ENCODE measurements at regions not wholly inside any gene's neighbourhood (a gene's known extent, or its start where the extent isn't known, plus 50 kb on each side); places are given as distances from the start of the nearest gene placed in this dataset.

- CTCF ChIA-PET = interaction anchor here (1.7 to 3.1 kb wide), 2 partner anchors 7 to 11 kb away, joined by 7 to 22 read pairs; no protein-coding TSS in a partner anchor
- DNase-seq (ENCODE audit: extremely low spot score) = no peak
- POLR2A ChIA-PET = no interaction called here
- TF ChIP-seq, protein P1, sequence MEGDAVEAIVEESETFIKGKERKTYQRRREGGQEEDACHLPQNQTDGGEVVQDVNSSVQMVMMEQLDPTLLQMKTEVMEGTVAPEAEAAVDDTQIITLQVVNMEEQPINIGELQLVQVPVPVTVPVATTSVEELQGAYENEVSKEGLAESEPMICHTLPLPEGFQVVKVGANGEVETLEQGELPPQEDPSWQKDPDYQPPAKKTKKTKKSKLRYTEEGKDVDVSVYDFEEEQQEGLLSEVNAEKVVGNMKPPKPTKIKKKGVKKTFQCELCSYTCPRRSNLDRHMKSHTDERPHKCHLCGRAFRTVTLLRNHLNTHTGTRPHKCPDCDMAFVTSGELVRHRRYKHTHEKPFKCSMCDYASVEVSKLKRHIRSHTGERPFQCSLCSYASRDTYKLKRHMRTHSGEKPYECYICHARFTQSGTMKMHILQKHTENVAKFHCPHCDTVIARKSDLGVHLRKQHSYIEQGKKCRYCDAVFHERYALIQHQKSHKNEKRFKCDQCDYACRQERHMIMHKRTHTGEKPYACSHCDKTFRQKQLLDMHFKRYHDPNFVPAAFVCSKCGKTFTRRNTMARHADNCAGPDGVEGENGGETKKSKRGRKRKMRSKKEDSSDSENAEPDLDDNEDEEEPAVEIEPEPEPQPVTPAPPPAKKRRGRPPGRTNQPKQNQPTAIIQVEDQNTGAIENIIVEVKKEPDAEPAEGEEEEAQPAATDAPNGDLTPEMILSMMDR (IDR thresholded peaks at IDR 0.05; ENCODE audit: control extremely low read depth, extremely low read depth, low read depth, missing control alignments) = no peak
Measured at GRCh38 chr1:89770391-89770790, 50.4 kb upstream of the LRRC8D start.
